ENCODE measurements at regions not wholly inside any gene's neighbourhood (a gene's known extent, or its start where the extent isn't known, plus 50 kb on each side); places are given as distances from the start of the nearest gene placed in this dataset.

DNA sequence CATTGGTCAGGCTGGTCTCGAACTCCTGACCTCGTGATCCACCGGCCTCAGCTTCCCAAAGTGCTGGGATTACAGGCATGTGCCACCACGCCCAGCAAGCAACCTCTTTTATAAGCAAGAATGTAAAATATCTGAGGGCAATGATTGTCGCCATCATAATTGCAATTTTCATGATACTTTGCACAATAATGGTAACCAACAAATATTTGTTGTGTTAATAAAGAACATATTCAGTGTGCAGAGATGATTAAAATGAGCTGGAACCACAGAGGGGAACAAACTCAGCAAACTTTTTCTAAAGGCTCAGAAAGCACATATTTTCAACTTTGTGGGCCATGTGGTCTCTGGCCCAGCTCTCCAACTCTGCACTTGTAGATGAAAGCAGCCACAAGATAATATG, 115.2 kb upstream of the SIX2 start:
- TF ChIP-seq, protein P1, sequence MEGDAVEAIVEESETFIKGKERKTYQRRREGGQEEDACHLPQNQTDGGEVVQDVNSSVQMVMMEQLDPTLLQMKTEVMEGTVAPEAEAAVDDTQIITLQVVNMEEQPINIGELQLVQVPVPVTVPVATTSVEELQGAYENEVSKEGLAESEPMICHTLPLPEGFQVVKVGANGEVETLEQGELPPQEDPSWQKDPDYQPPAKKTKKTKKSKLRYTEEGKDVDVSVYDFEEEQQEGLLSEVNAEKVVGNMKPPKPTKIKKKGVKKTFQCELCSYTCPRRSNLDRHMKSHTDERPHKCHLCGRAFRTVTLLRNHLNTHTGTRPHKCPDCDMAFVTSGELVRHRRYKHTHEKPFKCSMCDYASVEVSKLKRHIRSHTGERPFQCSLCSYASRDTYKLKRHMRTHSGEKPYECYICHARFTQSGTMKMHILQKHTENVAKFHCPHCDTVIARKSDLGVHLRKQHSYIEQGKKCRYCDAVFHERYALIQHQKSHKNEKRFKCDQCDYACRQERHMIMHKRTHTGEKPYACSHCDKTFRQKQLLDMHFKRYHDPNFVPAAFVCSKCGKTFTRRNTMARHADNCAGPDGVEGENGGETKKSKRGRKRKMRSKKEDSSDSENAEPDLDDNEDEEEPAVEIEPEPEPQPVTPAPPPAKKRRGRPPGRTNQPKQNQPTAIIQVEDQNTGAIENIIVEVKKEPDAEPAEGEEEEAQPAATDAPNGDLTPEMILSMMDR (IDR thresholded peaks at IDR 0.05; ENCODE audit: low read depth, low read length) = no peak
- TF ChIP-seq MYC (IDR thresholded peaks at IDR 0.05; ENCODE audit: low read depth, low read length) (no peak), POLR2A (IDR thresholded peaks at IDR 0.05; ENCODE audit: extremely low read depth, insufficient read length) (no peak), MAX (IDR thresholded peaks at IDR 0.05; ENCODE audit: low read depth, low read length) (no peak)

Data from NB4 (cell line).